Stomach (tissue), 4 donors: ENCODE measurements at regions not wholly inside any gene's neighbourhood (a gene's known extent, or its start where the extent isn't known, plus 50 kb on each side); places are given as distances from the start of the nearest gene placed in this dataset.

ENCODE experiments used
- POLR2AphosphoS5 ChIP-seq, 3 donors: sonication (generic); formaldehyde crosslinking; IDR thresholded peaks; one replicate each; pipeline ENCODE4 v1.6.1; 2016; ENCODE audit warnings: antibody characterized with exemption in 3 of 3
- TF ChIP-seq, protein P1 (sequence below), 7 experiments: fragments of 450-650 bp in 4 of 7; fragments of 200-600 bp in 3 of 7; sonication (generic) in 3 of 7; IDR thresholded peaks; one replicate each; pipeline ENCODE4 v1.5.1; 2016 to 2019; ENCODE audit warnings: antibody characterized with exemption in 7 of 7, control low read depth in 2 of 7, mild to moderate bottlenecking in 1 of 7

DNA sequence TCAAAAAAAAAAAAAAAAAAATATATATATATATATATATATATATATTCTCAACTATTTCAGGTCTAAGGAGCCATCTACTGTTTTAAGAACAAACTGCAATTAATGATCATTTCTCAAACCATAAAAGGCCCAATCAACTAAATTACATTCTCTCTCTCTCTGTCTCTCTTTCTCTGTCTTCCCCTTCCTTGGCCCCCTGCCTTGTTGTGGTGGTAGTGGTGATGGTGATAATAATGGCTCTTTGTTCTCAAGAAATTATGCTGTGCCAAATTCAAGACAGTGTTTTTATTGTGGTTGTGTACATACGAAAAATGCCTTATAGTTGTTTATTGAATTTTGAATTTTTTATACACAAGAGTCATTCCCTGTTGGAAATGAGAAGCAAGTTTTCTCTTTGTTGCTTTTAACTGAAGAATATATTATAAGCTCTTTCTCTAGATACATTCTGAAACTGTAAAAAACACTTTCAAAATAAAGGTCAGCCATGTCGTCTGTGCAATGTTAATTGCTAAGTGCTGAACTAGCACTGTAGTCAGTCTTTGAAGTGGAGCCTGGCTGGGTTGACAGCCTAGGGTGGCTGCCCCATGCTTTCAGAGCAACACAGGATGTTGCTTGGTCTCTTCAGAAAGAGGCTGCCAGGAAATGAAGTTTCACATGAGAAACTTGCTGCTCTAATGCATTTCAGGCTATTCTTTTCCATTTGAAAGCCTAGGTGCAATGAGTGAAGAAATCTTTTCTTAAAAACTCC lies 96.0 kb downstream of the HINT1 start:
- TF ChIP-seq, protein P1, sequence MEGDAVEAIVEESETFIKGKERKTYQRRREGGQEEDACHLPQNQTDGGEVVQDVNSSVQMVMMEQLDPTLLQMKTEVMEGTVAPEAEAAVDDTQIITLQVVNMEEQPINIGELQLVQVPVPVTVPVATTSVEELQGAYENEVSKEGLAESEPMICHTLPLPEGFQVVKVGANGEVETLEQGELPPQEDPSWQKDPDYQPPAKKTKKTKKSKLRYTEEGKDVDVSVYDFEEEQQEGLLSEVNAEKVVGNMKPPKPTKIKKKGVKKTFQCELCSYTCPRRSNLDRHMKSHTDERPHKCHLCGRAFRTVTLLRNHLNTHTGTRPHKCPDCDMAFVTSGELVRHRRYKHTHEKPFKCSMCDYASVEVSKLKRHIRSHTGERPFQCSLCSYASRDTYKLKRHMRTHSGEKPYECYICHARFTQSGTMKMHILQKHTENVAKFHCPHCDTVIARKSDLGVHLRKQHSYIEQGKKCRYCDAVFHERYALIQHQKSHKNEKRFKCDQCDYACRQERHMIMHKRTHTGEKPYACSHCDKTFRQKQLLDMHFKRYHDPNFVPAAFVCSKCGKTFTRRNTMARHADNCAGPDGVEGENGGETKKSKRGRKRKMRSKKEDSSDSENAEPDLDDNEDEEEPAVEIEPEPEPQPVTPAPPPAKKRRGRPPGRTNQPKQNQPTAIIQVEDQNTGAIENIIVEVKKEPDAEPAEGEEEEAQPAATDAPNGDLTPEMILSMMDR (IDR thresholded peaks at IDR 0.05) = no peak
- TF ChIP-seq POLR2AphosphoS5 (IDR thresholded peaks at IDR 0.05) = no peak
